ENCODE measurements at regions not wholly inside any gene's neighbourhood (a gene's known extent, or its start where the extent isn't known, plus 50 kb on each side); places are given as distances from the start of the nearest gene placed in this dataset.

DNA sequence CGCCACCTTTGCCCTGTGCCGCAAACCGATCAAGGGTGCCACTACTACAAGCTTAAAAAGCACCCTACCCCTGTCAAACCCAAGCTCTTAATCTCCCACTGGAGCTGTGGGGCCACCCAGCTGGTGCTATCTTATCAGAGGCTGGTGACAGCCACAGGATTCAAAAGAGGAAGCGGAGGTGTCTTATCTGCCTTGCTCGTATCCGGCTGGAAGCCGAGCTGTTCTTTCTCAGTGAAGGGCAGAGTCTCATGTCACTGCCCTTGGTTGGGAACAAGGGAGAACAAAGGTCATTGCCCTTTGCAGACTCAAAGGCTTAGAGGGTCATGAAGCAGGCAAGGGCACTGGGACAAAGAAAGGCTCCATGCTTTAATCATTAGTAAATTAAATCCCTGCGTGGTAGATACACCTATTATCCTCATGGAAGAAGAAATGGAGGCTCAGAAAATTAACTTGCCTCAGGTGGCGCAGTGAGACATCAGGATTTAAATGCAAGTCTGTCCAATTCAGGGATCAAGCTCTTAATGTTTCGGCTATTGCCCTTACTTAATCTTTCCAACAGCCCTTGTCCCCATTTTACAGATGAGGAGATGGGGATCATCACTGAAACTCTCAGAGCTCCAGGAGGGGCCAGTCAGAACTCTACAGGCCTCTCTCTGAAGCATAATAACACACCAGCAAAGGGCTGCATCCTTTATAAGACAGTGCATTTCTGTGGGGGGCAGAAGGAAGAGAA is 360.0 kb upstream of the PROK2 start:
- Histone ChIP-seq H3K4me3 (ENCODE audit: severe bottlenecking) (no peak overlapping the region), H3K27me3 (ENCODE audit: insufficient read depth, poor library complexity, severe bottlenecking) (no peaks in the 10 kb centered on the region), H3K36me3 (ENCODE audit: low read depth) (no peaks in the 10 kb centered on the region), H3K9me3 (ENCODE audit: severe bottlenecking) (no peaks in the 10 kb centered on the region), H3K4me1 (ENCODE audit: insufficient read depth, poor library complexity, severe bottlenecking) (no peaks in the 10 kb centered on the region), H3K27ac (ENCODE audit: poor library complexity, severe bottlenecking) (no peak overlapping the region)
- TF ChIP-seq, protein P1, sequence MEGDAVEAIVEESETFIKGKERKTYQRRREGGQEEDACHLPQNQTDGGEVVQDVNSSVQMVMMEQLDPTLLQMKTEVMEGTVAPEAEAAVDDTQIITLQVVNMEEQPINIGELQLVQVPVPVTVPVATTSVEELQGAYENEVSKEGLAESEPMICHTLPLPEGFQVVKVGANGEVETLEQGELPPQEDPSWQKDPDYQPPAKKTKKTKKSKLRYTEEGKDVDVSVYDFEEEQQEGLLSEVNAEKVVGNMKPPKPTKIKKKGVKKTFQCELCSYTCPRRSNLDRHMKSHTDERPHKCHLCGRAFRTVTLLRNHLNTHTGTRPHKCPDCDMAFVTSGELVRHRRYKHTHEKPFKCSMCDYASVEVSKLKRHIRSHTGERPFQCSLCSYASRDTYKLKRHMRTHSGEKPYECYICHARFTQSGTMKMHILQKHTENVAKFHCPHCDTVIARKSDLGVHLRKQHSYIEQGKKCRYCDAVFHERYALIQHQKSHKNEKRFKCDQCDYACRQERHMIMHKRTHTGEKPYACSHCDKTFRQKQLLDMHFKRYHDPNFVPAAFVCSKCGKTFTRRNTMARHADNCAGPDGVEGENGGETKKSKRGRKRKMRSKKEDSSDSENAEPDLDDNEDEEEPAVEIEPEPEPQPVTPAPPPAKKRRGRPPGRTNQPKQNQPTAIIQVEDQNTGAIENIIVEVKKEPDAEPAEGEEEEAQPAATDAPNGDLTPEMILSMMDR (IDR thresholded peaks at IDR 0.05; ENCODE audit: poor library complexity, severe bottlenecking), result no peak
- ATAC-seq (ENCODE audit: low read depth) (no peak), DNase-seq (ENCODE audit: low spot score) (no peak)

DNA sequence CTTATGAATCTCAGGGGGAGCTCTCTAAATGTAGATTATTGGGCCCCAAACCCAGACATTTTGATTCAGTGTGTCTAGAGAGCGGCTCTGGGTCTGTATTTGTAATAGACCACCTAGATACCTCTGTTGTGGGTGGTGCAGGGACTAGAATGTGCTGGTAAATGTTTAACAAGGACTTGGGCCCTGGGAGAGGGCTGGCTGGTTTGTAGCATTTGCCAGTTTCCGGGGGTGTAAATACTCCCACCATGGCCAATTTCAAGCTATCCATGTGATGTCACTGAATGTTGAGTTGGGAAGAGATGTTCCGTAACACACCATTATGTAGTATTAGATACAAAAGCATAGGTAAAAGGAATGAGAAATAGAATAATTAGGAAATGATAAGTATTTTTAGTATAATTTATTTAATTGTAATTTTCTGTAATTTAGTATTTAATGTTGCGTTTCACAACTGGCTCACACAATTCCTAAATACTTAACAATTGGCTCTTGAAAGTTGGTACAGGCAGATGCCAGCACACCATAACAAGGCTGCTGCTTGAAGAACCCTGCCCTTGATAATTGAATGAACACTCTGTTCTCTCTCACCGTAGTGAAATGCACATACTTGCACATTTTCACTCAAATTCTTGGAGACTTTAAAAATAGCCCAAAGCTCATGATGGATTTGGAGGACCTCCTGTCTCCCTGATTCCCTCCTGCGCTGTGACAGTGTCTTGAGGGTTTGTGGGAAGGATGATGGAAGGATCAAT is 359.2 kb upstream of the PROK2 start:
- Histone ChIP-seq H3K4me1 (ENCODE audit: insufficient read depth, poor library complexity, severe bottlenecking) (no peaks in the 10 kb centered on the region), H3K27me3 (ENCODE audit: insufficient read depth, poor library complexity, severe bottlenecking) (no peaks in the 10 kb centered on the region), H3K36me3 (ENCODE audit: low read depth) (no peaks in the 10 kb centered on the region), H3K4me3 (ENCODE audit: severe bottlenecking) (no peak overlapping the region), H3K27ac (ENCODE audit: poor library complexity, severe bottlenecking) (no peak overlapping the region), H3K9me3 (ENCODE audit: severe bottlenecking) (no peaks in the 10 kb centered on the region)
- DNase-seq (ENCODE audit: low spot score), result no peak
- TF ChIP-seq, protein P1 (IDR thresholded peaks at IDR 0.05; ENCODE audit: poor library complexity, severe bottlenecking), result no peak
- ATAC-seq (ENCODE audit: low read depth), result no peak

DNA sequence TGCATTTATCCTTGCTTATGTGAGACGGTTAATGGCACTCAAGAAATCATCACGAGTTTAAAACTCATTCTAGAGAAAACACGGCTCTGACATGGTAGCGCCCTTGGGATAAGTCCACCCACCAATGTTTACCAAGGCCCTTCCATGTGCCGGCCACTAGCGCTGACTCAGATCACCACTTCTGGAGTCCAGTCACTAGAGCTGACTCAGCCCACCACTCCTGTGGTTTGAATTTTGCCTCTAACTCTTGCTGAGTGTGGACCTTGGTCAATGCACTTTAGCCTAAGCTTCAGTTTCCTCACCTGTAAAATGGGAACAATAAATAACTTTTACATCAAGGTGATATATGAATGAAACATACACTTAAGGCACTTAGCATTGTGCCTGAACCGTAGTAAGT is 358.4 kb upstream of the PROK2 start:
- no peak for DNase-seq (ENCODE audit: low spot score)
- no peaks in the 10 kb centered on the region for H3K4me1 ChIP-seq (ENCODE audit: insufficient read depth, poor library complexity, severe bottlenecking)
- no peak overlapping the region for H3K4me3 ChIP-seq (ENCODE audit: severe bottlenecking)
- TF ChIP-seq, protein P1 (IDR thresholded peaks at IDR 0.05; ENCODE audit: poor library complexity, severe bottlenecking), result no peak
- no peaks in the 10 kb centered on the region for H3K36me3 ChIP-seq (ENCODE audit: low read depth)
- no peaks in the 10 kb centered on the region for H3K27me3 ChIP-seq (ENCODE audit: insufficient read depth, poor library complexity, severe bottlenecking)
- no peaks in the 10 kb centered on the region for H3K9me3 ChIP-seq (ENCODE audit: severe bottlenecking)
- ATAC-seq (ENCODE audit: low read depth), result no peak
- no peak overlapping the region for H3K27ac ChIP-seq (ENCODE audit: poor library complexity, severe bottlenecking)

DNA sequence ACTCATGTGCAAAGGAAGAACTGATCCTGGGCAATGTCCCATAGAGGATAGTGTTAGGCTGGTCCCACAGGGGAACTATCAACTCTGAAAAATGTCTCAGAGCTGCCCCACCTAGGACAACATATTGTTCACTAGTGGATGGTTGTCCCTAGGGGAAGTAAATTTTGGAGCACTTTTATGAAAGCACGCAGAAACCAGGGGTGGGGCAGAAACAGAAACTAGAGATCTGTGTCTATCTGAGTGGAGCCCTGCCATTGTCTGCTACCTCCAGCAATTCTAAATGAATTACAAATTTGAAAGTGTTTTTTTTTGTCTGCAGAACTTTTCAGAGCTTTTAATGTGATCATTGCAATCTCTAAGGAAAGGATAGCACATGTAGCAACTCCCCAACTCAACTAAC is 357.1 kb upstream of the PROK2 start:
- TF ChIP-seq, protein P1 (IDR thresholded peaks at IDR 0.05; ENCODE audit: poor library complexity, severe bottlenecking), result no peak
- Histone ChIP-seq H3K4me1 (ENCODE audit: insufficient read depth, poor library complexity, severe bottlenecking) (no peaks in the 10 kb centered on the region), H3K4me3 (ENCODE audit: severe bottlenecking) (no peak overlapping the region), H3K27me3 (ENCODE audit: insufficient read depth, poor library complexity, severe bottlenecking) (no peaks in the 10 kb centered on the region), H3K27ac (ENCODE audit: poor library complexity, severe bottlenecking) (no peak overlapping the region), H3K9me3 (ENCODE audit: severe bottlenecking) (no peaks in the 10 kb centered on the region), H3K36me3 (ENCODE audit: low read depth) (no peaks in the 10 kb centered on the region)
- no peak for ATAC-seq (ENCODE audit: low read depth)
- no peak for DNase-seq (ENCODE audit: low spot score)

DNA sequence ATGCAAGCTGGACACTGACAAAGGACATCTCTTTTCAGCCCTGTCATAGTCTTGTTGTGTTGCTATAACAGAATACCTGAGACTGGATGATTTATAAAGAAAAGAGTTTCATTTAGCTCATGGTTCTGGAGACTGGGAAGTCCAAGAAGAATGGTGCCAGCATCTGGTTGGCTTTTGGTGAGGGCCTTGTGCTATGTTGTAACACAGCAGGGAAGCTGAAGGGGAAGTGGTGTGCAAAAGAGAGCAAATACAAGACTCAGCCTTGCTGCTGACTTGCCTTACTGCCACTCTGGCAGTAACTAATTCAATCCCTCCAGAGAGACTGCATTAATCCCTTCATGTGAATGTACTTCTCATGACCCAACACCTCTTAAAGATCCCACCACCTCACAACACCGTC is 356.3 kb upstream of the PROK2 start:
- no peak for DNase-seq (ENCODE audit: low spot score)
- no peaks in the 10 kb centered on the region for H3K9me3 ChIP-seq (ENCODE audit: severe bottlenecking)
- TF ChIP-seq, protein P1 (IDR thresholded peaks at IDR 0.05; ENCODE audit: poor library complexity, severe bottlenecking), result no peak
- no peak overlapping the region for H3K4me3 ChIP-seq (ENCODE audit: severe bottlenecking)
- H3K27ac ChIP-seq (ENCODE audit: poor library complexity, severe bottlenecking), result no peak overlapping the region
- no peaks in the 10 kb centered on the region for H3K4me1 ChIP-seq (ENCODE audit: insufficient read depth, poor library complexity, severe bottlenecking)
- no peaks in the 10 kb centered on the region for H3K36me3 ChIP-seq (ENCODE audit: low read depth)
- ATAC-seq (ENCODE audit: low read depth), result no peak
- H3K27me3 ChIP-seq (ENCODE audit: insufficient read depth, poor library complexity, severe bottlenecking), result no peaks in the 10 kb centered on the region
